MCF 10A (cell line): ENCODE measurements at regions not wholly inside any gene's neighbourhood (a gene's known extent, or its start where the extent isn't known, plus 50 kb on each side); places are given as distances from the start of the nearest gene placed in this dataset.

Experiments
- BruUV-seq: library from RNA; stranded (reverse); fragments of 400-500 nt; replicated peaks from 2 replicates; lab custom pipeline; 2021; lab: Mats Ljungman, UMichigan
- CTCF ChIA-PET: fragments of 300-600 bp; sonication (Branson Sonifier 250); formaldehyde crosslinking; extraction: SDS; loops from one replicate; lab custom pipeline; 2021; ENCODE audit warnings: antibody characterized with exemption, inconsistent platforms; lab: Yijun Ruan, JAX
- POLR2A ChIA-PET: fragments of 300-600, 350-650 bp; sonication (Branson Sonifier 250); formaldehyde crosslinking; extraction: SDS; loops from one replicate; lab custom pipeline; 2020; ENCODE audit warnings: antibody characterized with exemption, inconsistent platforms; lab: Yijun Ruan, JAX
- DNase-seq: peaks from one replicate; pipeline ENCODE4 v3.0.0-alpha.2; 2018; ENCODE audit not compliant: unreplicated experiment
- H3K27ac Mint-ChIP-seq: one replicate; pipeline ENCODE4 v1.8.0; 2022; ENCODE audit warnings: mild to moderate bottlenecking, low read depth, mixed read lengths; ENCODE audit not compliant: unreplicated experiment
- H3K27me3 Mint-ChIP-seq: one replicate; pipeline ENCODE4 v1.8.0; 2022; ENCODE audit warnings: mixed read lengths; ENCODE audit not compliant: insufficient read depth, unreplicated experiment
- H3K36me3 Mint-ChIP-seq: one replicate; pipeline ENCODE4 v1.8.0; 2022; ENCODE audit warnings: mild to moderate bottlenecking, moderate library complexity, mixed read lengths; ENCODE audit not compliant: insufficient read depth, unreplicated experiment
- H3K4me1 Mint-ChIP-seq: one replicate; pipeline ENCODE4 v1.8.0; 2022; ENCODE audit warnings: mixed read lengths; ENCODE audit not compliant: insufficient read depth, unreplicated experiment
- H3K4me3 Mint-ChIP-seq: one replicate; pipeline ENCODE4 v1.8.0; 2022; ENCODE audit warnings: mild to moderate bottlenecking, moderate library complexity, mixed read lengths; ENCODE audit not compliant: unreplicated experiment
- H3K9me3 Mint-ChIP-seq: one replicate; pipeline ENCODE4 v1.8.0; 2022; ENCODE audit warnings: mixed read lengths; ENCODE audit not compliant: unreplicated experiment
- CTCF ChIP-seq: fragments of 200-600 bp; IDR thresholded peaks from one replicate; pipeline ENCODE4 v1.8.0; 2022; ENCODE audit warnings: antibody characterized with exemption, mild to moderate bottlenecking; ENCODE audit not compliant: unreplicated experiment
- intact Hi-C: fragments of 100-400 bp; cut with micrococcal nuclease; formaldehyde crosslinking; loops from 2 replicates; pipeline ENCODE4 v1.14.1; 2022

DNA sequence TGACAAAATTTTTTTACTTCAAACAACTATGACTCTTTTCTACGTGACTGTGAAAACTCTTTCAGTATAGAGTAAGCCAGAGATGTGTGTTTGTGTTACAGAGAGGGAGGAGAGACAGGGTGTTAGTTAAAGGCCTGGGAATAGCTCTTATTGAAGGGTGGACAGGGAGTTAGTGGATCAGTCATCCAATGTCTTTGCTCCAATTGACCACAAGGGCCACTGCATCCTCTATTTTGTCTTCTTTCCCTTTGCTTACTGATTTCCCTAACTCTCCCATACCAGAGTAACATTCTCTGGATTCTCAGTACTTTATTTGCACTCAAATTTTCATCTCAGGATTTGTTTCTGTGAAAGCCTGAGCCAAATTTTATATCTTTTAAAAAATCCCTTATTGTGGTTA, 920.3 kb downstream of the CDH18 start:
- intact Hi-C loops: no loop called here
- CTCF ChIA-PET: no interaction called here
- Mint-ChIP-seq H3K27ac (no peak overlapping the region), H3K36me3 (no peaks in the 10 kb centered on the region), H3K9me3 (no peaks in the 10 kb centered on the region), H3K4me1 (no peaks in the 10 kb centered on the region), H3K4me3 (no peak overlapping the region), H3K27me3 (no peaks in the 10 kb centered on the region)
- BruUV-seq: no TSS peak
- POLR2A ChIA-PET: no interaction called here
- no peak for TF ChIP-seq CTCF
- DNase-seq: no peak

DNA sequence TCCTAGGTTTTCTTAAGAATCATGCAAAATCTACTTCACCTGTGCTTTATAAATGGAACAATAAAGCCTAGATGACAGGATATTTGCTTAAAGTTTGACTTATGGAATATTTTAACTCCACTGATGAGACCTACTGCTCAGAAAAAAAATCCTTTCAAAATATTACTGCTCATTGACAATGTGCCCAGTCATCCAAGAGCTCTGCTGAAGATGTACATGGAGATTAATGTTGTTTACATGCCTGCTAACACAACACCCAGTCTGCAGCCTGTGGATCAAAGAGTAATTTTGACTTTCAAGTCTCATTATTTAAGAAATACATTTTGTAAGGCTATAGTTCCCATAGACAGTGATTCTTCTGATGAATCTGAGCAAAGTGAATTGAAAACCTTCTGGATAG, 889.6 kb downstream of the CDH18 start:
- TF ChIP-seq CTCF: no peak
- Mint-ChIP-seq H3K4me1 (no peaks in the 10 kb centered on the region), H3K4me3 (no peak overlapping the region), H3K36me3 (no peaks in the 10 kb centered on the region), H3K27me3 (no peaks in the 10 kb centered on the region), H3K9me3 (no peaks in the 10 kb centered on the region), H3K27ac (no peak overlapping the region)
- intact Hi-C loops: no loop called here
- DNase-seq: no peak
- ChIA-PET POLR2A (interaction anchor here (0.5 kb wide), 1 partner anchor 1586 kb away, joined by 3 read pairs; no protein-coding TSS in a partner anchor), CTCF (no interaction called here)
- no TSS peak for BruUV-seq

DNA sequence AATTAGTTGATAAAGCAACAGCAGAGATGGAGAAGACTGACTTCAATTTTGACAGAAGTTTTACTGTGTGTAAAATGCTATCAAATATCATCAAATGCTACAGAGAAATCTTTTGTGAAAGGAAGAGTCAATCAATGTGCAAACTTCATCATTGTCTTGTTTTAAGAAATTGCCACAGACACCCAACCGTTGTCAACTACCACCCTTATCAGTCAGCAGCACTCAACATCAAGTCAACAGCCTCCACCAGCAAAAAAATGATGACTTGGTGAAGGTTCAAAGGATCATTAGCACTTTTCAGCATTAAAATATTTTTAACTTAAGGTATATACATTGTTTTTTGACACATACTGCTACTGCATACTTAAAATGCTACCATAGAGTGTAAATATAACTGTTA, 888.8 kb downstream of the CDH18 start:
- Mint-ChIP-seq H3K27ac (no peak overlapping the region), H3K9me3 (no peaks in the 10 kb centered on the region), H3K36me3 (no peaks in the 10 kb centered on the region), H3K4me1 (no peaks in the 10 kb centered on the region), H3K4me3 (no peak overlapping the region), H3K27me3 (no peaks in the 10 kb centered on the region)
- DNase-seq: no peak
- no peak for TF ChIP-seq CTCF
- POLR2A ChIA-PET: no interaction called here
- intact Hi-C loops: no loop called here
- CTCF ChIA-PET: no interaction called here
- no TSS peak for BruUV-seq

DNA sequence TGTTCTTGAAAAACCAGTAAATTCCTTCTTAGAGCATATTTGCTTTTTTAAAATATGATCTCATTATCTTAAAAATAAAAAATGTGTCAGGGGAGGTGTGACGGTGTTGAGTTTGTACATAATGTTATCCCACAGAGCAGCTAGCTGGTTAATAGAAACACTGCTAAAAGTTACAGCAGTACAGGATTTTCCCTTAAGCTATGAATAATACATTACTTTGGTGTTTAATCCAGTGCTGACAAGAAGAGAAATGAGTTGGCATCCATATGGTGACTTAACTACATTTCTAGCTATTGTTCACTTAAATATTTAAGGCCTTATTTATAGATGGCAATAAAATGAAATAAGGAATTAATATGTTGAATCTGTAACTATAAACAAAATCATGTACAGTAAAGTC, 883.1 kb downstream of the CDH18 start:
- H3K4me1 Mint-ChIP-seq: no peaks in the 10 kb centered on the region
- H3K4me3 Mint-ChIP-seq: no peak overlapping the region
- H3K36me3 Mint-ChIP-seq: no peaks in the 10 kb centered on the region
- ChIA-PET POLR2A (no interaction called here), CTCF (no interaction called here)
- DNase-seq: no peak
- no TSS peak for BruUV-seq
- no peak for TF ChIP-seq CTCF
- H3K9me3 Mint-ChIP-seq: no peaks in the 10 kb centered on the region
- H3K27ac Mint-ChIP-seq: no peak overlapping the region
- no peaks in the 10 kb centered on the region for H3K27me3 Mint-ChIP-seq
- intact Hi-C loops: no loop called here
